GM23338 (cell line): ENCODE measurements at regions not wholly inside any gene's neighbourhood (a gene's known extent, or its start where the extent isn't known, plus 50 kb on each side); places are given as distances from the start of the nearest gene placed in this dataset.

ENCODE experiments used
- ATAC-seq: fragments of 200-7000 bp; cut with Tn5 transposase; 3 replicates; pipeline ENCODE4 v1.9.1; 2020
- DNase-seq: peaks from one replicate; pipeline ENCODE4 v3.0.0-alpha.2; 2015; ENCODE audit warnings: low spot score
- H2AFZ ChIP-seq: fragments of 200-600 bp; sonication (generic); 2 replicates; pipeline ENCODE4 v1.8.0; 2016; ENCODE audit warnings: antibody characterized with exemption, mild to moderate bottlenecking, moderate library complexity
- H3F3A ChIP-seq: fragments of 200-600 bp; sonication (generic); replicated peaks from 2 replicates; pipeline ENCODE4 v1.8.0; 2017; ENCODE audit warnings: antibody characterized with exemption, mixed run types, low read depth
- H3K27ac ChIP-seq: fragments of 200-600 bp; sonication (generic); 2 replicates; pipeline ENCODE4 v1.6.1; 2016; ENCODE audit warnings: low read depth
- H3K27me3 ChIP-seq: fragments of 200-600 bp; sonication (generic); 2 replicates; pipeline ENCODE4 v1.8.0; 2016; ENCODE audit warnings: mild to moderate bottlenecking, mixed run types, moderate library complexity; ENCODE audit not compliant: insufficient read depth
- H3K36me3 ChIP-seq: fragments of 200-600 bp; sonication (generic); 2 replicates; pipeline ENCODE4 v1.8.0; 2016; ENCODE audit warnings: mild to moderate bottlenecking; ENCODE audit not compliant: insufficient read depth
- H3K4me1 ChIP-seq: fragments of 200-600 bp; sonication (generic); 2 replicates; pipeline ENCODE4 v1.8.0; 2016; ENCODE audit warnings: mild to moderate bottlenecking, moderate library complexity; ENCODE audit not compliant: insufficient read depth
- H3K4me2 ChIP-seq: fragments of 200-600 bp; sonication (generic); 2 replicates; pipeline ENCODE4 v1.7.1; 2017; ENCODE audit warnings: mixed run types
- H3K4me3 ChIP-seq: fragments of 200-600 bp; sonication (generic); 2 replicates; pipeline ENCODE4 v1.6.1; 2016; ENCODE audit warnings: mixed run types
- H3K79me2 ChIP-seq: fragments of 200-600 bp; sonication (generic); replicated peaks from 2 replicates; pipeline ENCODE4 v1.8.0; 2017; ENCODE audit warnings: mild to moderate bottlenecking; ENCODE audit not compliant: insufficient read depth
- H3K9me2 ChIP-seq: fragments of 200-600 bp; sonication (generic); 2 replicates; pipeline ENCODE4 v1.8.0; 2017; ENCODE audit not compliant: insufficient read depth
- H4K20me1 ChIP-seq: fragments of 200-600 bp; sonication (generic); replicated peaks from 2 replicates; pipeline ENCODE4 v1.8.0; 2017; ENCODE audit warnings: mild to moderate bottlenecking; ENCODE audit not compliant: insufficient read depth
- H3K27ac Mint-ChIP-seq: 2 replicates; pipeline ENCODE4 v1.8.0; 2020; ENCODE audit warnings: inconsistent platforms, mild to moderate bottlenecking, moderate library complexity, mixed read lengths
- H3K27me3 Mint-ChIP-seq: 3 replicates; pipeline ENCODE4 v1.8.0; 2022; ENCODE audit warnings: low read depth, mild to moderate bottlenecking, moderate library complexity, mixed read lengths, inconsistent platforms; ENCODE audit not compliant: insufficient read depth, poor library complexity
- H3K36me3 Mint-ChIP-seq: 3 replicates; pipeline ENCODE4 v1.8.0; 2021; ENCODE audit warnings: low read depth, mild to moderate bottlenecking, inconsistent platforms, moderate library complexity, mixed read lengths
- H3K4me1 Mint-ChIP-seq: 3 replicates; pipeline ENCODE4 v1.8.0; 2020; ENCODE audit warnings: mild to moderate bottlenecking, inconsistent platforms, mixed read lengths
- H3K4me3 Mint-ChIP-seq: 3 replicates; pipeline ENCODE4 v1.8.0; 2021; ENCODE audit warnings: moderate library complexity, mild to moderate bottlenecking, inconsistent platforms, mixed read lengths
- H3K9me3 Mint-ChIP-seq: 3 replicates; pipeline ENCODE4 v1.8.0; 2020; ENCODE audit warnings: moderate library complexity, mild to moderate bottlenecking, inconsistent platforms, mixed read lengths
- CREB1 ChIP-seq: fragments of 250-450 bp; sonication (Bioruptor Pico); IDR thresholded peaks from 2 replicates; pipeline ENCODE4 v1.5.0; 2020; ENCODE audit warnings: low read depth, mild to moderate bottlenecking, moderate library complexity
- ETS1 ChIP-seq: IDR thresholded peaks from 2 replicates; pipeline ENCODE4 v1.6.1; 2016; ENCODE audit warnings: antibody characterized with exemption
- STAT1 ChIP-seq: IDR thresholded peaks from one replicate; pipeline ENCODE4 v1.6.1; 2016; ENCODE audit warnings: antibody characterized with exemption; ENCODE audit not compliant: unreplicated experiment
- ZNF462 ChIP-seq: fragments of 250-450 bp; sonication (Bioruptor Pico); IDR thresholded peaks from 2 replicates; pipeline ENCODE4 v1.5.0; 2020; ENCODE audit warnings: mild to moderate bottlenecking, moderate library complexity

GRCh38 chr1:204799630-204800029 is 71.0 kb upstream of the NFASC start:
- H3K27ac Mint-ChIP-seq = no peak overlapping the region
- DNase-seq (no peak), ATAC-seq (no peak)
- no peak overlapping the region for H3K4me2 ChIP-seq
- H3K27ac ChIP-seq = no peak overlapping the region
- H4K20me1 ChIP-seq = no peaks in the 10 kb centered on the region
- H3F3A ChIP-seq = no peaks in the 10 kb centered on the region
- H2AFZ ChIP-seq = no peak overlapping the region
- no peaks in the 10 kb centered on the region for H3K27me3 ChIP-seq
- no peak for TF ChIP-seq ETS1
- no peak for TF ChIP-seq ZNF462 (CRISPR knock-in tag)
- no peak for TF ChIP-seq STAT1
- no peak for TF ChIP-seq CREB1
- H3K27me3 Mint-ChIP-seq = peaks cover 3% of the 10 kb centered on the region
- no peak overlapping the region for H3K4me3 ChIP-seq
- no peak overlapping the region for H3K4me3 Mint-ChIP-seq
- H3K4me1 ChIP-seq = no peaks in the 10 kb centered on the region
- no peaks in the 10 kb centered on the region for H3K36me3 ChIP-seq
- H3K79me2 ChIP-seq = no peaks in the 10 kb centered on the region
- H3K4me1 Mint-ChIP-seq = peaks cover 3% of the 10 kb centered on the region; the same call in 2 of the 3 replicates
- no peaks in the 10 kb centered on the region for H3K9me3 Mint-ChIP-seq
- H3K9me2 ChIP-seq = no peaks in the 10 kb centered on the region
- no peaks in the 10 kb centered on the region for H3K36me3 Mint-ChIP-seq

- no peak overlapping the region for H3K4me3 ChIP-seq
- H3K36me3 Mint-ChIP-seq = no peaks in the 10 kb centered on the region
- no peak overlapping the region for H3K4me3 Mint-ChIP-seq
- peaks cover 6% of the 10 kb centered on the region for H3K27me3 Mint-ChIP-seq
- H3K4me2 ChIP-seq = no peak overlapping the region
- DNase-seq = no peak
- no peak overlapping the region for H2AFZ ChIP-seq
- no peaks in the 10 kb centered on the region for H4K20me1 ChIP-seq
- no peak for ATAC-seq
- no peak overlapping the region for H3K27ac ChIP-seq
- H3K36me3 ChIP-seq = no peaks in the 10 kb centered on the region
- no peaks in the 10 kb centered on the region for H3K9me2 ChIP-seq
- H3K4me1 Mint-ChIP-seq = no peaks in the 10 kb centered on the region
- no peaks in the 10 kb centered on the region for H3K4me1 ChIP-seq
- peaks cover 5% of the 10 kb centered on the region; the same call in 1 of the 2 replicates for H3K27me3 ChIP-seq
- no peaks in the 10 kb centered on the region for H3F3A ChIP-seq
- no peaks in the 10 kb centered on the region for H3K9me3 Mint-ChIP-seq
- no peak overlapping the region for H3K27ac Mint-ChIP-seq
- no peaks in the 10 kb centered on the region for H3K79me2 ChIP-seq
- no peak for TF ChIP-seq ETS1
- no peak for TF ChIP-seq ZNF462 (CRISPR knock-in tag)
Observed at GRCh38 chr1:204801211-204801610, 69.5 kb upstream of the NFASC start.
